D341Med (cell line): ENCODE measurements at regions not wholly inside any gene's neighbourhood (a gene's known extent, or its start where the extent isn't known, plus 50 kb on each side); places are given as distances from the start of the nearest gene placed in this dataset.
"Not testable (repeated sequence)": the region's sequence is repeated elsewhere in the genome, so short reads cannot be mapped to it uniquely, and the experiment has no call there.

ENCODE experiments used
- DNase-seq: peaks from one replicate; pipeline ENCODE4 v3.0.0; 2012; ENCODE audit warnings: low spot score

DNA sequence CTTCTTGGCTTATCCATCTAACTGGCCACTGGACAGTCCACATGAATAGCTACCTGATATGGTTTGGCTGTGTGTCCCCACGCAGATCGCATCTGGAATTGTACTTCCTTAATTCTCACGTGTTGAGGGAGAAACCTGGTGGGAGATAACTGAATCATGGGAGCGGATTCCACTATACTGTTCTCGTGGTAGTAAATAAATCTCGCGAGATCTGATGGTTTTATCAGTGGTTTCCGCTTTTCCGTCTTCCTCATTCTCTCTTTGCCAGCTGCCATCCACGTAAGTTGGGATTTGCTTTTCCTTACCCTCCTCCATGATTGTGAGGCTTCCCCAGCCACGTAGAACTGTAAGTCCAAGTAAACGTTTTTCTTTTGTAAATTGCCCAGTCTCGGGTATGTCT is 1496.4 kb downstream of the KHDRBS2 start:
- not testable (repeated sequence) for DNase-seq

- not testable (repeated sequence) for DNase-seq
These were observed 1503.1 kb downstream of the KHDRBS2 start for GRCh38 chr6:60782698-60783464.

- DNase-seq = not testable (repeated sequence)
These were observed 1506.4 kb downstream of the KHDRBS2 start for GRCh38 chr6:60779591-60779990.

DNA sequence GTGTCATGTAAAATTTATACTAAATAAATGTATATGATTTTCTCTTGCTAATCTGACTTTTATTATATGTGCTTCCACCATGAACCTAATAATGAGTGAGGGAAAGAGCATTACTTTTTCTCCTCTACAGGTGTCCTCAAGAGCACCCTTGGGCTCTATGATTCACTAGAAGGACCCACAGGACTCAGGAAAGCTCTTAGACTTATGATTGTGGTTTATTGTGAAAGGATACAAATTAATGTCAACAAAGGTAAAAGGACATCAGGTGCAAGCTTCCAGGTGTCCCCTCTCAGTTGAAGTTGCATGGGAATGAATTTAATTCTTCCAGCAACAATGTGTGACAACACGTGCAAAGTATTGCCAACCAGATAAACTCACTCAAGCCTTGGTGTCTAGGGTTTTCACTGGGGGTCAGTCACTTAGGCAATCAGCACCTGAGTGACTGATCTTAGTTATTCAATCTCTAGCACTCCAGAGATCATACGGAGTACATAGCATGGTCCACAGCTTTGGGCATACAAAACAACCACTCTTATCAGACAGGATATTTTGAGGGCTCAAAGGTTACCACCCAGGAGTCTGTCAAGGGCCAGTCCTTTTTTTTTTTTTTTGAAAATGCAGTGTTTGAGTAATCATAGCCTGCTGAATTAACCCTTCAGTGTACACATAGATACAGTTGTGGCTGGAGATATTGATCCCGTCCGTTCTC is 1518.1 kb downstream of the KHDRBS2 start:
- not testable (repeated sequence) for DNase-seq

DNA sequence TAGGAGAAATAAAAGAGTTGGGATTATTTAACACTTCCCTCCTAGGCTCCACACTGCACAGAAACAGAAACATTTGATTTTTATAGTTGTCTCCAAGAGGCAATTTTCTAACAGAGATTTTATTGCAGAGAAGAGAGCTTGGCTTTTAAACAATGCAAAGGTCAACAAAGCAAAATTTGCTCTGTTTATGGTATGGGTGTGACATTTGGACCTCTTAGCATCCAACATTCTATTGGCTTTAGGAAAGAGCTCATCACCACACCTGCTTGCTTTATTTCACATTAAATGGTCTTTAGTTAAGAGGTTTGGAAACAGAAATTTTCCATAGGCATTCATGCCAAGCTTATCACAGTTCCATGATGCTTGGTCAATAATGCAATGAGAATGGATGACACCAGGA is 1520.7 kb downstream of the KHDRBS2 start:
- DNase-seq = not testable (repeated sequence)

GRCh38 chr6:60763464-60764080 is 1522.5 kb downstream of the KHDRBS2 start:
- DNase-seq = not testable (repeated sequence)

GRCh38 chr6:60760928-60761327 is 1525.1 kb downstream of the KHDRBS2 start:
- not testable (repeated sequence) for DNase-seq

GRCh38 chr6:60759149-60759825 is 1526.7 kb downstream of the KHDRBS2 start:
- not testable (repeated sequence) for DNase-seq

- not testable (repeated sequence) for DNase-seq
These were observed 1527.3 kb downstream of the KHDRBS2 start for GRCh38 chr6:60758725-60759124.

GRCh38 chr6:60754879-60755278 is 1531.1 kb downstream of the KHDRBS2 start:
- DNase-seq = no peak

DNA sequence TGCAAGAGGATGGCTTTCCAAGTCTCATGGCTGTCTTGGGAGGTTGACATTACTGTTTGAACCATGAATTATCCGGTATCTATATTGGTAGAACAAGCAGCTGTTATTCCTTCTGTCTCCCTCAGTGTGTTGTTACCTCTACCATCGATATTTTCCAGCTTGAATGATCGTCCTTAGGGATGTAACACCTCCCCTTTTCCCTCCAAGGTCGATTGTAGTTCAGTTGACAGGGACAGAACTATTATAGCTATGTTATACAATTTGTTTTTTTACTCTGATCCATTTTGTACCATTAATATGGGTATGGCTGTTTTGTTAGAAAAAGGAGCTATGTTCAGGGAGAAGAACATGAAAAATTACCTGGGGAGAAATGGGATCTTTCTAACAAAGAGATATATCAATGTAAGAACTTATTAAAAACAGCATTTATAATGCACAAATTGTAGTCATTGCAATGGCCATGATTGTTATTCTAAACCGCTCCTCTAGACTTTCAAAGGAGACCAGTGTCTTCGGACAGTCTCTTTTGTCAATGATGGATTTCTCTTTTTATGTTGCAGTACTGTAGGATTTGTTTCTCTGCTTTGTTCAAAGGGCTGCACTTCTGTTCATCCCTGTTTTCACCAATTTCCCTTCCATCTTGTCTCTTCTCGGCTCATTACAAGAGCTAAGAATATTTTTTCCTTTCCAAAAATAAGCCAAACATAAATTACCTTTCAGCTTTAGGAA is 1535.5 kb downstream of the KHDRBS2 start:
- not testable (repeated sequence) for DNase-seq

GRCh38 chr6:60747765-60748556 is 1538.1 kb downstream of the KHDRBS2 start:
- DNase-seq = not testable (repeated sequence)

DNA sequence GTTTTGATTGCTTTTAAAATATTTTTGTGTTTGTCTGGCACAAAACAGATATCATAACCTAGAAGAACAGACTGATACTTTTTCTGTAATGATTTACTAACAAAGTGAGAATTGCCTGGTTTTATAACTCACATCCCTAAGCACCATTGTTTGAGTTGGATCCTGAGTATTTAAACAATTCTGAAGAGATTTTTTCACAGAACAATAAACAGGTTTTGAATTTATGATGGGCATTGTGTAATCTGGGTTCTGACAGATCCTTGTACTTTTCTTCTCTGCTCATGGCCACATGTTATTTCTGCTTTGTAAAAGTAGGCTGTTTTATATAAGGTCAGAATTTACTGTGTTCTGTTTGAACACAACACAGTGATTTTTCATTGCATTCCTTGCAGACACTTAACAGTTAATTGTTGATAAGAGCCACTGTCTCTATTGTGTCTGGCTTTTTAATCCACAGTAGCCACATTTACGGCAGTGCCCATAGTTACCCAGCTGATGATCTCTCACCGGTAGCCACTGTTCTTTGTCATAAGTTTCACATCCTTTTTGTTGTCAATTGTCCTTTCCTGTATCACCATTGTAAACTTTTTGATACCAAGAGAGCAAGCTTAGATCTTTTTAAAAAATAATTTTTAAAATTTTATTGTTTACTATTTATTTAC is 1548.1 kb downstream of the KHDRBS2 start:
- DNase-seq = not testable (repeated sequence)

- not testable (repeated sequence) for DNase-seq
These were observed 1548.7 kb downstream of the KHDRBS2 start for GRCh38 chr6:60737315-60737714.

DNA sequence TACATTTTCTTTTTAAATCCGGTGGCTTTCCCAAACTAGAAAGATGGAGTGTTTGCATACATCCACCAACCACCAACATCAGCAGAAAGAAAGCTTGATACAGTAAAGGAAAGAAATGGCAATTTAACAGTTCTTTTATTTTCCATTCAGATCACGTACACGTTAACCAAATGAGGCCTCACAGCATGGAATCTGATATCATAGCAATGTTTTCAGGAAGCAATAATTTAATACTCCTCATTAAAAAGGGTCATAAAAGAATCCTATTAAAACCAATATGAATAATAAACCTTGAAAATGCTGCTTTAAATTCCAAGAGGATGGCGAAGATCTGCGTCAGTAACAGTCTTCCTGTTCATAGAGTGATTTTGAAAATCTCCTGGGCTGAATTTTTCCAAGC is 1562.1 kb downstream of the KHDRBS2 start:
- DNase-seq = not testable (repeated sequence)

DNA sequence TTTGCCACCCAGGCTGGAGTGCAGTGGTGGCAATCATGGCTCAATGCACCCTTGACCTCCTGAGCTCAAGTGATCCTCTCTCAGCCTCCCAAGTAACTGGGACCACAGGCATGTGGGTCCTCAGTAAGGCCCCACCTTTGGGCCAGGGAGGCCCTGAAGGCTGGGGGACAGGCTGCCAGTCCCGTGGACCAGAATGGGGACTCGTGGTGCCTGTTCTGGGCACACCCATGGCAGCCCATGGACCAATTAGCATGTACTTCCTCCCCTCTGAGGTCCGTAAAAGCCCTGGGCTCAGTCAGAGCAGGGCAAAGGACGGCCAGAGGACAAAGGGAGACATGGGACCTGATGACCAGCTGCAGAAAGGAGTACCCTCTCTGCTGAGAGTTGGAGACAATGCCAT is 1590.8 kb downstream of the KHDRBS2 start:
- no peak for DNase-seq

DNA sequence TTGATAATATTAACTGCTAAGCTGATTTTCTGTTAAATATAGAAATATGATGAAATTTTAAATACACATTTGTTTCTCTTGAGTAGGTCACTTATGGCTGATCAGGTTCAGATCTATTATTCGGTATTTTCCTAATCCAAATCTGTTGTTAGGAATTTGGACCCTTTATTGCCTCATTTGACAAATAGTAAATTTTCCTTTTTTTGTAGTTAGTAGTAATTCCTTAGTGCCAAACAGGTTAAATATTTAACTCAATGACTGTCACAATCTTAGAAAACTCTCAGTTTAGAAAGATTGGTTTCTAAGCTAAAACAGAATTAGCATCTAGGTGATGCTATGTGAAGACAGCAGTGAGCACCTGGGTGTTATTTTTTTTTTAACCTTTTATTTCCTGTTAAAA is 1598.9 kb downstream of the KHDRBS2 start:
- no peak for DNase-seq

DNA sequence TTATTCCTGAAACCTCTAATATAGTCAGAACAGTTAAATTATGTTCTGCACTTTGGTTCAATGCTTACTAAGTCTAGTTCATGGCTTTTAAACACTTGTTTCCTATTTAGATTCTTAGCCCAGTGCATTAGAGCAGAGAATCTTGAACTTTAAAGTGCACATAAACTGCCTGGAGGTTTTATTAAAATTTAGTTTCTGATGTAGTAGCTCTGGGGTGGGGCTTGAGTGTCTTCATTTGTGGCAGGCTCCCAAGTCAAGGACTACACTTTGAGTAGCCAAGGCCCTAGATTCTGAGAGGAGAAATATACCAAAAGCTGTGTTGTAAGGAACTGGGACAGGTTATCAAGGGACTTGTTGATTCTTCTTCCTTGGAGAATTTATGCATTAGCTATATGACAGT is 1604.2 kb downstream of the KHDRBS2 start:
- no peak for DNase-seq

GRCh38 chr6:60679175-60679574 is 1606.8 kb downstream of the KHDRBS2 start:
- DNase-seq = no peak

GRCh38 chr6:60671369-60671768 is 1614.7 kb downstream of the KHDRBS2 start:
- DNase-seq = no peak
